Muscle layer of duodenum (tissue), 2 donors: ENCODE measurements at regions not wholly inside any gene's neighbourhood (a gene's known extent, or its start where the extent isn't known, plus 50 kb on each side); places are given as distances from the start of the nearest gene placed in this dataset.
A peak's percentile ranks its signal among the peaks of the same experiment; 100 is the strongest.
"Not testable (repeated sequence)": the region's sequence is repeated elsewhere in the genome, so short reads cannot be mapped to it uniquely, and the experiment has no call there.

ENCODE experiments used
- H3K27ac ChIP-seq: one replicate; pipeline ENCODE4 v1.7.0; 2013; ENCODE audit warnings: mild to moderate bottlenecking, low read length
- H3K27me3 ChIP-seq: one replicate; pipeline ENCODE4 v1.7.0; 2013; ENCODE audit warnings: low read depth, mild to moderate bottlenecking, control low read depth, low read length
- H3K36me3 ChIP-seq, 2 donors: one replicate each; pipeline ENCODE4 v1.7.0; 2013; ENCODE audit warnings: low read length in 2 of 2, control low read depth in 1 of 2, mild to moderate bottlenecking in 1 of 2; ENCODE audit not compliant: insufficient read depth in 2 of 2, control insufficient read depth in 1 of 2
- H3K4me1 ChIP-seq, 2 donors: one replicate each; pipeline ENCODE4 v1.7.0; 2013; ENCODE audit warnings: low read length in 2 of 2, mild to moderate bottlenecking in 2 of 2, control low read depth in 1 of 2, moderate library complexity in 1 of 2; ENCODE audit not compliant: insufficient read depth in 2 of 2, control insufficient read depth in 1 of 2
- H3K4me3 ChIP-seq, 2 donors: one replicate each; pipeline ENCODE4 v1.7.0; 2013; ENCODE audit warnings: low read length in 2 of 2, low read depth in 1 of 2, mild to moderate bottlenecking in 1 of 2
- H3K9me3 ChIP-seq, 2 donors: one replicate each; pipeline ENCODE4 v1.7.0; 2013; ENCODE audit warnings: low read length in 2 of 2, control low read depth in 1 of 2, mild to moderate bottlenecking in 1 of 2; ENCODE audit not compliant: control insufficient read depth in 1 of 2
- donor health status: healthy.

GRCh38 chr1:235059221-235059620, 69.4 kb downstream of the TOMM20 start:
- H3K4me3 ChIP-seq: no peak overlapping the region
- H3K9me3 ChIP-seq: no peaks in the 10 kb centered on the region
- no peaks in the 10 kb centered on the region for H3K27me3 ChIP-seq
- no peaks in the 10 kb centered on the region for H3K36me3 ChIP-seq
- no peak overlapping the region for H3K27ac ChIP-seq
- H3K4me1 ChIP-seq: peaks cover 4 to 13% of the 10 kb centered on the region in 2 donors

GRCh38 chr1:235058695-235059094, 69.9 kb downstream of the TOMM20 start:
- H3K4me1 ChIP-seq: peaks cover 4 to 13% of the 10 kb centered on the region in 2 donors
- no peaks in the 10 kb centered on the region for H3K27me3 ChIP-seq
- no peaks in the 10 kb centered on the region for H3K36me3 ChIP-seq
- no peak overlapping the region for H3K4me3 ChIP-seq
- no peak overlapping the region for H3K27ac ChIP-seq
- H3K9me3 ChIP-seq: no peaks in the 10 kb centered on the region

GRCh38 chr1:235057385-235058306, 71.0 kb downstream of the TOMM20 start:
- Histone ChIP-seq H3K36me3 (no peaks in the 10 kb centered on the region), H3K4me1 (peaks cover 0 to 13% of the 10 kb centered on the region in 2 donors), H3K9me3 (no peaks in the 10 kb centered on the region), H3K4me3 (no peak overlapping the region), H3K27ac (no peak overlapping the region), H3K27me3 (no peaks in the 10 kb centered on the region)

- Histone ChIP-seq H3K4me3 (no peak overlapping the region), H3K27me3 (no peaks in the 10 kb centered on the region), H3K9me3 (no peaks in the 10 kb centered on the region), H3K27ac (no peak overlapping the region), H3K4me1 (peaks cover 0 to 13% of the 10 kb centered on the region in 2 donors), H3K36me3 (no peaks in the 10 kb centered on the region)
Observed at GRCh38 chr1:235056937-235057336, 71.7 kb downstream of the TOMM20 start.

GRCh38 chr1:235054936-235055335, 73.7 kb downstream of the TOMM20 start:
- Histone ChIP-seq H3K9me3 (no peaks in the 10 kb centered on the region), H3K27ac (no peak overlapping the region), H3K27me3 (no peaks in the 10 kb centered on the region), H3K36me3 (no peaks in the 10 kb centered on the region), H3K4me3 (no peak overlapping the region), H3K4me1 (peaks cover 0 to 6% of the 10 kb centered on the region in 2 donors)

GRCh38 chr1:235054466-235054865, 74.2 kb downstream of the TOMM20 start:
- Histone ChIP-seq H3K9me3 (no peaks in the 10 kb centered on the region), H3K4me3 (no peak overlapping the region), H3K27me3 (no peaks in the 10 kb centered on the region), H3K27ac (no peak overlapping the region), H3K36me3 (no peaks in the 10 kb centered on the region), H3K4me1 (peaks cover 0 to 6% of the 10 kb centered on the region in 2 donors)

GRCh38 chr1:235052067-235053008, 76.3 kb downstream of the TOMM20 start:
- Histone ChIP-seq H3K27me3 (no peaks in the 10 kb centered on the region), H3K4me3 (no peak overlapping the region), H3K4me1 (peaks cover 6 to 14% of the 10 kb centered on the region in 2 donors), H3K9me3 (no peaks in the 10 kb centered on the region), H3K27ac (no peak overlapping the region), H3K36me3 (no peaks in the 10 kb centered on the region)

GRCh38 chr1:235051521-235051920, 77.1 kb downstream of the TOMM20 start:
- H3K36me3 ChIP-seq: no peaks in the 10 kb centered on the region
- no peak overlapping the region for H3K4me3 ChIP-seq
- H3K9me3 ChIP-seq: no peaks in the 10 kb centered on the region
- H3K27ac ChIP-seq: no peak overlapping the region
- H3K27me3 ChIP-seq: no peaks in the 10 kb centered on the region
- peaks cover 6 to 18% of the 10 kb centered on the region in 2 donors for H3K4me1 ChIP-seq

GRCh38 chr1:235050911-235051360, 77.7 kb downstream of the TOMM20 start:
- H3K4me3 ChIP-seq: no peak overlapping the region
- H3K27me3 ChIP-seq: no peaks in the 10 kb centered on the region
- peaks cover 6 to 18% of the 10 kb centered on the region in 2 donors for H3K4me1 ChIP-seq
- no peak overlapping the region for H3K27ac ChIP-seq
- H3K36me3 ChIP-seq: no peaks in the 10 kb centered on the region
- H3K9me3 ChIP-seq: no peaks in the 10 kb centered on the region

- not testable (repeated sequence) for H3K36me3 ChIP-seq, H3K9me3 ChIP-seq, H3K27me3 ChIP-seq, H3K4me3 ChIP-seq
- peak overlapping the region; percentile 18 for H3K27ac ChIP-seq
- peaks cover 6 to 18% of the 10 kb centered on the region in 2 donors for H3K4me1 ChIP-seq
Observed at GRCh38 chr1:235049716-235050378, 78.8 kb downstream of the TOMM20 start.

GRCh38 chr1:235049217-235049616, 79.4 kb downstream of the TOMM20 start:
- H3K27ac ChIP-seq: peak overlapping the region; percentile 18
- no peak overlapping the region for H3K4me3 ChIP-seq
- H3K27me3 ChIP-seq: no peaks in the 10 kb centered on the region
- no peaks in the 10 kb centered on the region for H3K36me3 ChIP-seq
- peaks cover 6 to 18% of the 10 kb centered on the region in 2 donors for H3K4me1 ChIP-seq
- H3K9me3 ChIP-seq: no peaks in the 10 kb centered on the region
